ENCODE measurements at regions not wholly inside any gene's neighbourhood (a gene's known extent, or its start where the extent isn't known, plus 50 kb on each side); places are given as distances from the start of the nearest gene placed in this dataset.

- Mint-ChIP-seq H3K9me3 (peaks cover 35% of the 10 kb centered on the region), H3K36me3 (peaks cover 17% of the 10 kb centered on the region), H3K4me1 (no peaks in the 10 kb centered on the region), H3K27me3 (ENCODE audit: low read depth) (no peaks in the 10 kb centered on the region; the same call in 1 of the 2 replicates), H3K4me3 (no peak overlapping the region), H3K27ac (no peak overlapping the region)
- DNase-seq (ENCODE audit: low spot score) (no peak), ATAC-seq (no peak)
- TF ChIP-seq STAT6 (CRISPR knock-in tag; conservative IDR thresholded peaks at IDR 0.05; ENCODE audit: low read depth) (no peak), NR2C2 (CRISPR knock-in tag; IDR thresholded peaks at IDR 0.05) (no peak), ZNF416 (CRISPR knock-in tag; IDR thresholded peaks at IDR 0.05) (no peak), KAT7 (CRISPR knock-in tag; IDR thresholded peaks at IDR 0.05; ENCODE audit: borderline replicate concordance) (no peak), HMGA2 (CRISPR knock-in tag; IDR thresholded peaks at IDR 0.05) (no peak)
- CTCF ChIA-PET = no interaction called here
- POLR2A ChIA-PET = no interaction called here
These were observed 90.7 kb upstream of the GPC3 start for GRCh38 chrX:134075894-134076718.

- ChIA-PET POLR2A (no interaction called here), CTCF (no interaction called here)
- Mint-ChIP-seq H3K4me3 (no peak overlapping the region), H3K9me3 (peaks cover 12% of the 10 kb centered on the region), H3K27ac (no peak overlapping the region), H3K36me3 (no peaks in the 10 kb centered on the region), H3K27me3 (ENCODE audit: low read depth) (no peaks in the 10 kb centered on the region), H3K4me1 (no peaks in the 10 kb centered on the region)
- DNase-seq (ENCODE audit: low spot score) = no peak
- TF ChIP-seq ZNF232 (CRISPR knock-in tag; IDR thresholded peaks at IDR 0.05) (no peak), ARID4B (CRISPR knock-in tag; IDR thresholded peaks at IDR 0.05; ENCODE audit: borderline replicate concordance) (no peak), TP53 (CRISPR knock-in tag; IDR thresholded peaks at IDR 0.05) (no peak), CREM (CRISPR knock-in tag; IDR thresholded peaks at IDR 0.05) (no peak), ZNF121 (CRISPR knock-in tag; IDR thresholded peaks at IDR 0.05) (no peak), ZNF263 (CRISPR knock-in tag; IDR thresholded peaks at IDR 0.05; ENCODE audit: low read depth) (no peak), PREB (CRISPR knock-in tag; IDR thresholded peaks at IDR 0.05; ENCODE audit: borderline replicate concordance) (no peak), MXD4 (CRISPR knock-in tag; IDR thresholded peaks at IDR 0.05; ENCODE audit: borderline replicate concordance) (no peak), PRRX2 (CRISPR knock-in tag; IDR thresholded peaks at IDR 0.05) (no peak), KAT7 (CRISPR knock-in tag; IDR thresholded peaks at IDR 0.05; ENCODE audit: borderline replicate concordance) (no peak)
- no peak for ATAC-seq
These were observed 110.0 kb upstream of the GPC3 start for GRCh38 chrX:134095366-134095765.

- POLR2A ChIA-PET = no interaction called here
- H3K27ac Mint-ChIP-seq = no peak overlapping the region
- no peak for ATAC-seq
- no peaks in the 10 kb centered on the region for H3K27me3 Mint-ChIP-seq (ENCODE audit: low read depth)
- peaks cover 12% of the 10 kb centered on the region for H3K9me3 Mint-ChIP-seq
- no peak for DNase-seq (ENCODE audit: low spot score)
- CTCF ChIA-PET = no interaction called here
- H3K4me3 Mint-ChIP-seq = no peak overlapping the region
- H3K36me3 Mint-ChIP-seq = no peaks in the 10 kb centered on the region
- H3K4me1 Mint-ChIP-seq = no peaks in the 10 kb centered on the region
- TF ChIP-seq ERG (CRISPR knock-in tag; IDR thresholded peaks at IDR 0.05) (no peak), CREM (CRISPR knock-in tag; IDR thresholded peaks at IDR 0.05) (no peak), IRF1 (CRISPR knock-in tag; IDR thresholded peaks at IDR 0.05) (no peak), MXD4 (CRISPR knock-in tag; IDR thresholded peaks at IDR 0.05; ENCODE audit: borderline replicate concordance) (no peak), ZNF532 (CRISPR knock-in tag; IDR thresholded peaks at IDR 0.05; ENCODE audit: borderline replicate concordance) (no peak)
These were observed 116.2 kb upstream of the GPC3 start for GRCh38 chrX:134101636-134102035.

All from WTC11 (cell line).